GM23338 (cell line): ENCODE measurements at regions not wholly inside any gene's neighbourhood (a gene's known extent, or its start where the extent isn't known, plus 50 kb on each side); places are given as distances from the start of the nearest gene placed in this dataset.

Source experiments
- ATAC-seq: fragments of 200-7000 bp; cut with Tn5 transposase; 3 replicates; pipeline ENCODE4 v1.9.1; 2020
- DNase-seq: peaks from one replicate; pipeline ENCODE4 v3.0.0-alpha.2; 2015; ENCODE audit warnings: low spot score
- H2AFZ ChIP-seq: fragments of 200-600 bp; sonication (generic); 2 replicates; pipeline ENCODE4 v1.8.0; 2016; ENCODE audit warnings: antibody characterized with exemption, mild to moderate bottlenecking, moderate library complexity
- H3F3A ChIP-seq: fragments of 200-600 bp; sonication (generic); replicated peaks from 2 replicates; pipeline ENCODE4 v1.8.0; 2017; ENCODE audit warnings: antibody characterized with exemption, mixed run types, low read depth
- H3K27ac ChIP-seq: fragments of 200-600 bp; sonication (generic); 2 replicates; pipeline ENCODE4 v1.6.1; 2016; ENCODE audit warnings: low read depth
- H3K27me3 ChIP-seq: fragments of 200-600 bp; sonication (generic); 2 replicates; pipeline ENCODE4 v1.8.0; 2016; ENCODE audit warnings: mild to moderate bottlenecking, mixed run types, moderate library complexity; ENCODE audit not compliant: insufficient read depth
- H3K36me3 ChIP-seq: fragments of 200-600 bp; sonication (generic); 2 replicates; pipeline ENCODE4 v1.8.0; 2016; ENCODE audit warnings: mild to moderate bottlenecking; ENCODE audit not compliant: insufficient read depth
- H3K4me1 ChIP-seq: fragments of 200-600 bp; sonication (generic); 2 replicates; pipeline ENCODE4 v1.8.0; 2016; ENCODE audit warnings: mild to moderate bottlenecking, moderate library complexity; ENCODE audit not compliant: insufficient read depth
- H3K4me2 ChIP-seq: fragments of 200-600 bp; sonication (generic); 2 replicates; pipeline ENCODE4 v1.7.1; 2017; ENCODE audit warnings: mixed run types
- H3K4me3 ChIP-seq: fragments of 200-600 bp; sonication (generic); 2 replicates; pipeline ENCODE4 v1.6.1; 2016; ENCODE audit warnings: mixed run types
- H3K79me2 ChIP-seq: fragments of 200-600 bp; sonication (generic); replicated peaks from 2 replicates; pipeline ENCODE4 v1.8.0; 2017; ENCODE audit warnings: mild to moderate bottlenecking; ENCODE audit not compliant: insufficient read depth
- H3K9me2 ChIP-seq: fragments of 200-600 bp; sonication (generic); 2 replicates; pipeline ENCODE4 v1.8.0; 2017; ENCODE audit not compliant: insufficient read depth
- H4K20me1 ChIP-seq: fragments of 200-600 bp; sonication (generic); replicated peaks from 2 replicates; pipeline ENCODE4 v1.8.0; 2017; ENCODE audit warnings: mild to moderate bottlenecking; ENCODE audit not compliant: insufficient read depth
- H3K27ac Mint-ChIP-seq: 2 replicates; pipeline ENCODE4 v1.8.0; 2020; ENCODE audit warnings: inconsistent platforms, mild to moderate bottlenecking, moderate library complexity, mixed read lengths
- H3K27me3 Mint-ChIP-seq: 3 replicates; pipeline ENCODE4 v1.8.0; 2022; ENCODE audit warnings: low read depth, mild to moderate bottlenecking, moderate library complexity, mixed read lengths, inconsistent platforms; ENCODE audit not compliant: insufficient read depth, poor library complexity
- H3K36me3 Mint-ChIP-seq: 3 replicates; pipeline ENCODE4 v1.8.0; 2021; ENCODE audit warnings: low read depth, mild to moderate bottlenecking, inconsistent platforms, moderate library complexity, mixed read lengths
- H3K4me1 Mint-ChIP-seq: 3 replicates; pipeline ENCODE4 v1.8.0; 2020; ENCODE audit warnings: mild to moderate bottlenecking, inconsistent platforms, mixed read lengths
- H3K4me3 Mint-ChIP-seq: 3 replicates; pipeline ENCODE4 v1.8.0; 2021; ENCODE audit warnings: moderate library complexity, mild to moderate bottlenecking, inconsistent platforms, mixed read lengths
- H3K9me3 Mint-ChIP-seq: 3 replicates; pipeline ENCODE4 v1.8.0; 2020; ENCODE audit warnings: moderate library complexity, mild to moderate bottlenecking, inconsistent platforms, mixed read lengths
- CREB1 ChIP-seq: fragments of 250-450 bp; sonication (Bioruptor Pico); IDR thresholded peaks from 2 replicates; pipeline ENCODE4 v1.5.0; 2020; ENCODE audit warnings: low read depth, mild to moderate bottlenecking, moderate library complexity
- CTCF ChIP-seq, 2 experiments: fragments of 200-600 bp in 1 of 2; sonication (generic) in 1 of 2; conservative IDR thresholded peaks; 2 replicates each; pipeline versions ENCODE4 v1.5.1 to v1.6.1; 2016 to 2017; ENCODE audit warnings: antibody characterized with exemption in 2 of 2, low read depth in 2 of 2, mild to moderate bottlenecking in 2 of 2, moderate library complexity in 1 of 2
- ETS1 ChIP-seq: IDR thresholded peaks from 2 replicates; pipeline ENCODE4 v1.6.1; 2016; ENCODE audit warnings: antibody characterized with exemption
- EZH2phosphoT487 ChIP-seq: fragments of 200-600 bp; sonication (generic); IDR thresholded peaks from one replicate; pipeline ENCODE4 v1.8.1; 2018; ENCODE audit warnings: antibody characterized with exemption; ENCODE audit not compliant: unreplicated experiment
- JUNB ChIP-seq: IDR thresholded peaks from one replicate; pipeline ENCODE4 v1.6.1; 2016; ENCODE audit warnings: antibody characterized with exemption; ENCODE audit not compliant: unreplicated experiment
- NANOG ChIP-seq: IDR thresholded peaks from 2 replicates; pipeline ENCODE4 v1.6.1; 2016; ENCODE audit warnings: antibody characterized with exemption, borderline replicate concordance
- POLR2AphosphoS5 ChIP-seq: IDR thresholded peaks from 2 replicates; pipeline ENCODE4 v1.6.1; 2016; ENCODE audit warnings: antibody characterized with exemption, low read depth
- REST ChIP-seq: IDR thresholded peaks from one replicate; pipeline ENCODE4 v1.6.1; 2018; ENCODE audit warnings: antibody characterized with exemption; ENCODE audit not compliant: unreplicated experiment
- STAT1 ChIP-seq: IDR thresholded peaks from one replicate; pipeline ENCODE4 v1.6.1; 2016; ENCODE audit warnings: antibody characterized with exemption; ENCODE audit not compliant: unreplicated experiment
- ZNF114 ChIP-seq: fragments of 250-450 bp; sonication (Bioruptor Pico); IDR thresholded peaks from 2 replicates; pipeline ENCODE4 v1.5.0; 2020; ENCODE audit warnings: mild to moderate bottlenecking, moderate library complexity

- TF ChIP-seq CTCF (conservative IDR thresholded peaks at IDR 0.05; ENCODE audit: low read depth in 2 of 2) (no peak), EZH2phosphoT487 (no peak), REST (no peak)
Observed at GRCh38 chr20:4415281-4415680, 166.2 kb upstream of the ADRA1D start (continued).

GRCh38 chr20:4413314-4414049 lies 164.4 kb upstream of the ADRA1D start:
- DNase-seq = no peak
- Histone ChIP-seq H3K4me1 (no peaks in the 10 kb centered on the region), H3K27me3 (no peaks in the 10 kb centered on the region), H3K79me2 (no peaks in the 10 kb centered on the region), H3F3A (no peaks in the 10 kb centered on the region), H3K4me2 (no peak overlapping the region), H4K20me1 (no peaks in the 10 kb centered on the region), H3K9me2 (peaks cover 4% of the 10 kb centered on the region; the same call in 1 of the 2 replicates), H3K36me3 (no peaks in the 10 kb centered on the region), H3K27ac (no peak overlapping the region), H2AFZ (no peak overlapping the region; the same call in 1 of the 2 replicates), H3K4me3 (no peak overlapping the region)
- Mint-ChIP-seq H3K9me3 (peaks cover 12% of the 10 kb centered on the region), H3K36me3 (no peaks in the 10 kb centered on the region), H3K4me3 (no peak overlapping the region), H3K27me3 (peaks cover 1% of the 10 kb centered on the region), H3K27ac (no peak overlapping the region), H3K4me1 (no peaks in the 10 kb centered on the region)
- no peak for ATAC-seq
- TF ChIP-seq STAT1 (no peak), CREB1 (CRISPR knock-in tag) (no peak), REST (no peak), ETS1 (no peak), NANOG (no peak), JUNB (no peak), POLR2AphosphoS5 (no peak), ZNF114 (CRISPR knock-in tag) (no peak)
